Natural killer cell (primary cell): ENCODE measurements at regions not wholly inside any gene's neighbourhood (a gene's known extent, or its start where the extent isn't known, plus 50 kb on each side); places are given as distances from the start of the nearest gene placed in this dataset.
"Not testable (repeated sequence)": the region's sequence is repeated elsewhere in the genome, so short reads cannot be mapped to it uniquely, and the experiment has no call there.

ENCODE experiments used
- ATAC-seq, 3 donors: fragments of 150-1000 bp in 2 of 3; fragments of 200-7000 bp in 1 of 3; cut with Tn5 transposase; 1 replicate in 1 of 3; 2 replicates in 2 of 3; pipeline ENCODE4 v1.10.0; 2021; ENCODE audit warnings: mild to moderate bottlenecking in 2 of 3, moderate library complexity in 2 of 3
- DNase-seq, 2 donors: peaks; one replicate each; pipeline versions ENCODE4 v3.0.0 to v3.0.0-alpha.2; 2013 to 2021; ENCODE audit warnings: mixed read lengths in 1 of 2
- H3K27ac ChIP-seq: one replicate; pipeline ENCODE4 v1.5.1; 2013; ENCODE audit warnings: mild to moderate bottlenecking, low read length
- H3K27me3 ChIP-seq: one replicate; pipeline ENCODE4 v1.6.1; 2013; ENCODE audit warnings: low read length; ENCODE audit not compliant: control insufficient read depth, insufficient read depth
- H3K36me3 ChIP-seq: one replicate; pipeline ENCODE4 v1.6.1; 2013; ENCODE audit warnings: low read length; ENCODE audit not compliant: control insufficient read depth, insufficient read depth
- H3K4me1 ChIP-seq: one replicate; pipeline ENCODE4 v1.6.1; 2013; ENCODE audit warnings: low read length; ENCODE audit not compliant: control insufficient read depth, insufficient read depth
- H3K4me3 ChIP-seq: one replicate; pipeline ENCODE4 v1.5.1; 2013; ENCODE audit warnings: low read length
- H3K9me3 ChIP-seq: one replicate; pipeline ENCODE4 v1.6.1; 2013; ENCODE audit warnings: low read length; ENCODE audit not compliant: control insufficient read depth, insufficient read depth
- H3K27ac Mint-ChIP-seq, 2 donors: one replicate each; pipeline ENCODE4 v1.8.0; 2022; ENCODE audit warnings: mild to moderate bottlenecking in 2 of 2, mixed read lengths in 2 of 2, moderate library complexity in 1 of 2
- H3K27me3 Mint-ChIP-seq, 2 donors: one replicate each; pipeline ENCODE4 v1.8.0; 2022; ENCODE audit warnings: low read depth in 2 of 2, mixed read lengths in 2 of 2
- H3K36me3 Mint-ChIP-seq: one replicate; pipeline ENCODE4 v1.8.0; 2022; ENCODE audit warnings: mixed read lengths
- H3K4me1 Mint-ChIP-seq, 2 donors: one replicate each; pipeline ENCODE4 v1.8.0; 2022; ENCODE audit warnings: mixed read lengths in 2 of 2
- H3K4me3 Mint-ChIP-seq: one replicate; pipeline ENCODE4 v1.8.0; 2022; ENCODE audit warnings: mild to moderate bottlenecking, moderate library complexity, mixed read lengths
- H3K9me3 Mint-ChIP-seq, 2 donors: one replicate each; pipeline ENCODE4 v1.8.0; 2022; ENCODE audit warnings: mixed read lengths in 2 of 2
- WGBS: methylation state at CpG from one replicate; pipeline ENCODE4 v1.1.7; 2013; ENCODE audit warnings: missing lambda C conversion rate; ENCODE audit not compliant: insufficient coverage; 5-methylcytosine and 5-hydroxymethylcytosine counted together
- intact Hi-C: fragments of 100-400 bp; cut with micrococcal nuclease; formaldehyde crosslinking; loops from one replicate; pipeline ENCODE4 v1.14.2; 2022
- TF ChIP-seq, protein P1 (sequence below): fragments of 200-600 bp; IDR thresholded peaks from one replicate; pipeline ENCODE4 v1.8.0; 2022; ENCODE audit warnings: antibody characterized with exemption

DNA sequence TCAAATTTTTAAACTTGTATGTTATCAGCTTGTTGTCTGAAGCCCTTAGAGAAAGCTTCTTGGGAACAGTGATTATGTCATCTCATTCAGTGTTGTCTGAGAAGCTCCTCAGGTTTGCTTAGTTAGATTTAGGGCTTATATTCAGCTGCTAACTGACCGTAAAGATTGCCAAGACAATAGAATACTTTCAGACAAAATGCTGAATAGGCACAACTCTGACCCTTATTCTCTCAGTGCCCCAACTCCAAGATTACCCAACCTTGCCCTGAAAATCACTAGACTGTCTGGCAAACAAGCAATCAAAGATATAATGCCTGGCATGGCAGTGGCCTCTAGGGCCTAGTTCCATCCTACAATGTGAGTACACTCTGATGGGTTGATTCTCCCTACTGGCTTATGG, 950.5 kb upstream of the HS3ST1 start:
- H3K4me1 Mint-ChIP-seq: no peaks in the 10 kb centered on the region
- Histone ChIP-seq H3K9me3 (peaks cover 3% of the 10 kb centered on the region), H3K4me3 (no peak overlapping the region), H3K27ac (no peak overlapping the region), H3K36me3 (no peaks in the 10 kb centered on the region), H3K4me1 (no peaks in the 10 kb centered on the region), H3K27me3 (no peaks in the 10 kb centered on the region)
- DNase-seq: no peak
- no peaks in the 10 kb centered on the region for H3K36me3 Mint-ChIP-seq
- TF ChIP-seq, protein P1, sequence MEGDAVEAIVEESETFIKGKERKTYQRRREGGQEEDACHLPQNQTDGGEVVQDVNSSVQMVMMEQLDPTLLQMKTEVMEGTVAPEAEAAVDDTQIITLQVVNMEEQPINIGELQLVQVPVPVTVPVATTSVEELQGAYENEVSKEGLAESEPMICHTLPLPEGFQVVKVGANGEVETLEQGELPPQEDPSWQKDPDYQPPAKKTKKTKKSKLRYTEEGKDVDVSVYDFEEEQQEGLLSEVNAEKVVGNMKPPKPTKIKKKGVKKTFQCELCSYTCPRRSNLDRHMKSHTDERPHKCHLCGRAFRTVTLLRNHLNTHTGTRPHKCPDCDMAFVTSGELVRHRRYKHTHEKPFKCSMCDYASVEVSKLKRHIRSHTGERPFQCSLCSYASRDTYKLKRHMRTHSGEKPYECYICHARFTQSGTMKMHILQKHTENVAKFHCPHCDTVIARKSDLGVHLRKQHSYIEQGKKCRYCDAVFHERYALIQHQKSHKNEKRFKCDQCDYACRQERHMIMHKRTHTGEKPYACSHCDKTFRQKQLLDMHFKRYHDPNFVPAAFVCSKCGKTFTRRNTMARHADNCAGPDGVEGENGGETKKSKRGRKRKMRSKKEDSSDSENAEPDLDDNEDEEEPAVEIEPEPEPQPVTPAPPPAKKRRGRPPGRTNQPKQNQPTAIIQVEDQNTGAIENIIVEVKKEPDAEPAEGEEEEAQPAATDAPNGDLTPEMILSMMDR: no peak
- H3K4me3 Mint-ChIP-seq: no peak overlapping the region
- no peaks in the 10 kb centered on the region for H3K27me3 Mint-ChIP-seq
- 92% methylated on average over 1 of the region's 1 CpG for WGBS
- no peak for ATAC-seq
- intact Hi-C loops: no loop called here
- peaks cover 16% of the 10 kb centered on the region in 2 donors for H3K9me3 Mint-ChIP-seq
- no peak overlapping the region for H3K27ac Mint-ChIP-seq

DNA sequence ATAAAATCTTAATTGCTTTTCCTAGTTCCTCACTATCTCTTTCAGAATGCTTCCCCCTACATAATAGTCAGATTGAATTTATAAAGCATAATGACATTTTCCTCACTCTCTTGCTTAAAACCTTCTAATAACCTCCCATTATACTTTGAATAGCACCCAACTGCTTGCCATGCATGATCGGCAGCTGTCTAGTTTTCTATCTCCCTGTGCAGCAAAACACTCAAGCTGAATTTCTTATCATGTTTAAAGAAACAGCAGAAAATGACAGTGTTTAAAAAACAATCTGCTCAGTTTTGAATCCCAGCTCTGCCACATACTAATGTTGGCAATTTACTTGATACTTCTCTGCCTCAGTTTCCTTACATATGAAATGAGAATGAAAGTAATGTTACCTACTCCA, 947.1 kb upstream of the HS3ST1 start:
- Histone ChIP-seq H3K4me3 (no peak overlapping the region), H3K36me3 (no peaks in the 10 kb centered on the region), H3K4me1 (no peaks in the 10 kb centered on the region), H3K27me3 (no peaks in the 10 kb centered on the region), H3K9me3 (peaks cover 3% of the 10 kb centered on the region), H3K27ac (no peak overlapping the region)
- H3K4me3 Mint-ChIP-seq: no peak overlapping the region
- TF ChIP-seq, protein P1: no peak
- ATAC-seq (no peak), DNase-seq (no peak)
- no peaks in the 10 kb centered on the region for H3K27me3 Mint-ChIP-seq
- no peaks in the 10 kb centered on the region for H3K36me3 Mint-ChIP-seq
- WGBS: 94% methylated on average over 1 of the region's 1 CpG
- intact Hi-C loops: no loop called here
- no peaks in the 10 kb centered on the region for H3K4me1 Mint-ChIP-seq
- H3K27ac Mint-ChIP-seq: no peak overlapping the region
- peaks cover 10 to 14% of the 10 kb centered on the region in 2 donors for H3K9me3 Mint-ChIP-seq

DNA sequence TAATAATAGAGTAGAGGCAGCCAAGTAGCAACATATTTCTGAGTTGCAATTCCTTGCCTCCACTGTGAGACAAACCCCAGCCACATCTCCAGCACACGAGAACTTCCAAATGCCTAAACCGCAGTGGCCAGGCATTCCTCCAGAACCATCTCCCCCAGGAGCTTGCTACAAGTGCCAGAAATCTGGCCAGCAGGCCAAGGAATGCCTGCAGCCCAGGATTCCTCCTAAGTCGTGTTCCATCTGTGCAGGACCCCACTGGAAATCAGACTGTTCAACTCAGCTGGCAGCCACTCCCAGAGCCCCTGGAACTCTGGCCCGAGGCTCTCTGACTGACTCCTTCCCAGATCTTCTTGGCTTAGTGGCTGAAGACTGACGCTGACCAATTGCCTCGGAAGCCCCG, 937.2 kb upstream of the HS3ST1 start:
- DNase-seq, H3K4me3 ChIP-seq, intact Hi-C loops, H3K27ac ChIP-seq, H3K9me3 ChIP-seq, H3K27me3 Mint-ChIP-seq, H3K4me1 ChIP-seq, H3K4me1 Mint-ChIP-seq, H3K27me3 ChIP-seq, H3K36me3 ChIP-seq, ATAC-seq, H3K4me3 Mint-ChIP-seq, H3K27ac Mint-ChIP-seq: not testable (repeated sequence)
- Mint-ChIP-seq H3K36me3 (peaks cover 16% of the 10 kb centered on the region), H3K9me3 (peaks cover 14% of the 10 kb centered on the region in 2 donors)
- WGBS: 84% methylated on average over 7 of the region's 7 CpGs

DNA sequence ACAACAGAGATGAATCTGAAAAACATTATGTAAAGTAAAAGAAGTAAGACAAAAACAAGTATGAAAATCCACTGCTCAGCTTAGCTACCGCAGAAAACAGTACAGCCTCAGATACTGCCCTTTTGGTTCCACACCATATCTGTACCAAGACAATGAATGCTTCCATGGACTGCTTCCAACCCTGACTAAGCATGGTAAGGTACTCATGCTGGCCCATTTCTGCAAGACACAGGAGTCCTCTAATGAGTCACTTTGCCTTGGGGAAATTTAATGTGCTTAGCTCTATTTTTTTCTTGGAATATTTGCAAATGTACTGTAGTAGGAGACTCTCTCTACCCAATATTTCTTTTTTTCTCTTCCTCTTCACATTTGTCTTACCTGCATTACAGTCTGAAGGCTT, 931.7 kb upstream of the HS3ST1 start:
- H3K36me3 ChIP-seq: no peaks in the 10 kb centered on the region
- ATAC-seq (no peak), DNase-seq (no peak)
- TF ChIP-seq, protein P1: no peak
- H3K27me3 ChIP-seq: no peaks in the 10 kb centered on the region
- WGBS: 89% methylated on average over 1 of the region's 1 CpG
- H3K4me3 ChIP-seq: no peak overlapping the region
- H3K36me3 Mint-ChIP-seq: peaks cover 13% of the 10 kb centered on the region
- intact Hi-C loops: no loop called here
- H3K4me1 ChIP-seq: no peaks in the 10 kb centered on the region
- H3K27ac ChIP-seq: no peak overlapping the region
- no peak overlapping the region for H3K4me3 Mint-ChIP-seq
- peaks cover 23 to 26% of the 10 kb centered on the region in 2 donors for H3K9me3 Mint-ChIP-seq
- H3K27ac Mint-ChIP-seq: no peak overlapping the region
- H3K4me1 Mint-ChIP-seq: no peaks in the 10 kb centered on the region
- H3K9me3 ChIP-seq: no peaks in the 10 kb centered on the region
- H3K27me3 Mint-ChIP-seq: no peaks in the 10 kb centered on the region
